GM06990 (cell line): ENCODE measurements at regions not wholly inside any gene's neighbourhood (a gene's known extent, or its start where the extent isn't known, plus 50 kb on each side); places are given as distances from the start of the nearest gene placed in this dataset.

Source experiments
- DNase-seq: peaks from one replicate; pipeline ENCODE4 v3.0.0-alpha.2; 2011; ENCODE audit not compliant: insufficient read length; ENCODE audit errors: extremely low read depth
- H3K27me3 ChIP-seq: replicated peaks from 2 replicates; pipeline ENCODE4 v1.6.0; 2011; ENCODE audit warnings: low read length; ENCODE audit not compliant: control insufficient read depth, insufficient read depth
- H3K36me3 ChIP-seq: 2 replicates; pipeline ENCODE4 v1.5.1; 2011; ENCODE audit warnings: low read length; ENCODE audit not compliant: control insufficient read depth, insufficient read depth
- H3K4me3 ChIP-seq: replicated peaks from 2 replicates; pipeline ENCODE4 v1.5.1; 2011; ENCODE audit warnings: low read depth, mild to moderate bottlenecking, control low read depth, low read length
- TF ChIP-seq, protein P1 (sequence below): IDR thresholded peaks from 2 replicates; pipeline ENCODE4 v1.5.1; 2011; ENCODE audit warnings: low read length, control low read depth, mild to moderate bottlenecking, inconsistent platforms; ENCODE audit not compliant: insufficient read depth, poor library complexity, severe bottlenecking

DNA sequence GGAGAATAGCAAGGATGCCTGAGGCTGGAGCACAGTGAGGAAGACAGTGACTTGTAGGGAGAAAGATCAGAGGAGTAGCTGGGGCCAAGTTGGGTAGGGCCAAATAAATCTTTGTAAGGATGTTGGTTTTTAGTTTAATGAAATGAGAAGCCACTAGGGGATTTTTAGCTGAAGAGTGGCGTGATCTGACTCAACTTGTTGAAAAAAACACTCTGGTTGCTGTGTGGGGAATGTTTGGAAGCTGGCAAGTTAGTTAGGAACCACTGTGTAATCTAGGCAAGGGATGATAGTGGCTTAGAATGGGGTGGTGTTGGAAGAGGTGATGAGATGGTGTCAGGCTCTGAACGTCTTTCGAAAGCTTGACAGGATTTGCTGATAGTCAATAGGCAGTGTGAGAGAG, 176.1 kb upstream of the HDDC2 start:
- Histone ChIP-seq H3K4me3 (no peak overlapping the region), H3K27me3 (no peaks in the 10 kb centered on the region), H3K36me3 (no peaks in the 10 kb centered on the region)
- no peak for DNase-seq
- TF ChIP-seq, protein P1, sequence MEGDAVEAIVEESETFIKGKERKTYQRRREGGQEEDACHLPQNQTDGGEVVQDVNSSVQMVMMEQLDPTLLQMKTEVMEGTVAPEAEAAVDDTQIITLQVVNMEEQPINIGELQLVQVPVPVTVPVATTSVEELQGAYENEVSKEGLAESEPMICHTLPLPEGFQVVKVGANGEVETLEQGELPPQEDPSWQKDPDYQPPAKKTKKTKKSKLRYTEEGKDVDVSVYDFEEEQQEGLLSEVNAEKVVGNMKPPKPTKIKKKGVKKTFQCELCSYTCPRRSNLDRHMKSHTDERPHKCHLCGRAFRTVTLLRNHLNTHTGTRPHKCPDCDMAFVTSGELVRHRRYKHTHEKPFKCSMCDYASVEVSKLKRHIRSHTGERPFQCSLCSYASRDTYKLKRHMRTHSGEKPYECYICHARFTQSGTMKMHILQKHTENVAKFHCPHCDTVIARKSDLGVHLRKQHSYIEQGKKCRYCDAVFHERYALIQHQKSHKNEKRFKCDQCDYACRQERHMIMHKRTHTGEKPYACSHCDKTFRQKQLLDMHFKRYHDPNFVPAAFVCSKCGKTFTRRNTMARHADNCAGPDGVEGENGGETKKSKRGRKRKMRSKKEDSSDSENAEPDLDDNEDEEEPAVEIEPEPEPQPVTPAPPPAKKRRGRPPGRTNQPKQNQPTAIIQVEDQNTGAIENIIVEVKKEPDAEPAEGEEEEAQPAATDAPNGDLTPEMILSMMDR: no peak

DNA sequence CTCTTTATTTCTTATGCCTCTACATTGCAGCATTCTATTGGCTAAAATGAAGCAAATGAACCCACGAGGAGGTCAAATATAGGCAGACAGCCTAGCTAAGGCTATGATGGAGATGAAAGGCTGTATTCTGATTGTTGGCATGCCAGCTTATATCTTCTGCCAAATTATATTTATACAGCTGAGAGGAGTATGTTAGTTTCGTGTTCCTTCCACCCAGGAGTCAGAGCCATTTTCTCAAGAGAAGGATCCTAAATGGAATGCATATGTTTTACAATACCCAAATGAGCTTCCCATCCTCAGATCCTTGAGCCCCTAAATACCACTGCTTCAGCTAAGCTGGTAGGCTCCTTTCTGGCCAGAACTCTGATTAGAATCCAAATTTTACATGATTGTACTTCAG, 178.4 kb upstream of the HDDC2 start:
- H3K36me3 ChIP-seq: no peaks in the 10 kb centered on the region
- H3K4me3 ChIP-seq: no peak overlapping the region
- TF ChIP-seq, protein P1: no peak
- DNase-seq: no peak
- H3K27me3 ChIP-seq: no peaks in the 10 kb centered on the region

DNA sequence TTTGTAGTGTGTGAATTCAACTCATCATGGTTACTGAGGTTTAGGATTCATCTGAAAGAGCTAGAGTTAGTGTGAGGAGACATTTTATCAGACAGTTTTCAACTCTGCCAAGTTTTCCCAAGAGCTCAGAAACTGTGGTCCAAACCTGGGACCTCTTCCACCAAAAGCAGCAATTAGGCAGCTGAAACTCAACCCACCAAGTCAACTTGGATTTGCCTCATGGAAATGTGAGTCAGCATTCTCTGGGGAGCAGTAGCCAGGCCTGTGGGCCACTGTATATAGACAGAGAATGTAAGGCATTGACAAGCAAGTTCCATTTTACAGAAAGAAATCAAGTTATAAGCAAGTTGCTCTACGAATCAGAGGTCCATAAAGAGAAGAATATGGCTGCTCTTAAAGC, 178.8 kb upstream of the HDDC2 start:
- DNase-seq: no peak
- Histone ChIP-seq H3K36me3 (no peaks in the 10 kb centered on the region), H3K27me3 (no peaks in the 10 kb centered on the region), H3K4me3 (no peak overlapping the region)
- TF ChIP-seq, protein P1: no peak

DNA sequence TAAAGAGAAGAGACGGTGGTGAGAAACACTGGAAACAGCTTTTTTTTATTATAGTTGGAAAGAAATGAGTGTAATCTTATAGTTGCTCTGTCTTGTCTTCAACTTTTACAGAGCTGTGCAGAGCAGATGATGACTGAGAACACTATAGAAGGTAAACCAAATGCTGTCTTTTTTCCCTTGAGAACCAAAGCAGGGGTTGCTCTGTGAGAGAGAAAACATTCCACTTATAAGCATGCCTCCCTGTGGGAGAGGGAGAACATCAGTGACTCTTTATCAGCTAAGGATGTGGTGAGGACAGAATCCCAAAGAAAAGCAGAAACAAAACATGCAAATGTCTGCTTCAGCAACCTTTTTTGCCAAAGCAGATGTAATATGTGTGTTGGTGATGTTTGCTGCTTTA, 179.3 kb upstream of the HDDC2 start:
- TF ChIP-seq, protein P1: no peak

DNA sequence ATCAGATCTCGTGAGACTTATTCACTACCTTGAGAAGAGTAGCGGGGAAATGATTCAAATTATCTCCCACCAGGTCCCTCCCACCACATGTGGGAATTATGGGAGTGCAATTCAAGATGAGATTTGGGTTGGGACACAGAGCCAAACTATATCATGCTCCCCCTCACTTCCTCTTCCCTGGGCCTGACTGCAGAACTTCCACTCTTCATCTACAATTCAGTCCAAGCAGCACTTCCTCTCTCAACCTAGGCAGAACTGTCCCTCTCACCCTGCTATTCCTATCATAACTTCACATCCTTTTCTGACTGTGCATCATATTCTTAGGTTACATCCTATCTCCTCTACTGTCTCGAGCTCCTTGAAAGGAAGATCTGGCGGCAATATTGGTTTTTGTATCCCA, 184.0 kb upstream of the HDDC2 start:
- no peak for DNase-seq
- TF ChIP-seq, protein P1: no peak
- H3K36me3 ChIP-seq: no peaks in the 10 kb centered on the region

More for the DNA sequence above, 179.3 kb upstream of the HDDC2 start:
- Histone ChIP-seq H3K27me3 (no peaks in the 10 kb centered on the region), H3K36me3 (no peaks in the 10 kb centered on the region), H3K4me3 (no peak overlapping the region)
- DNase-seq: no peak

DNA sequence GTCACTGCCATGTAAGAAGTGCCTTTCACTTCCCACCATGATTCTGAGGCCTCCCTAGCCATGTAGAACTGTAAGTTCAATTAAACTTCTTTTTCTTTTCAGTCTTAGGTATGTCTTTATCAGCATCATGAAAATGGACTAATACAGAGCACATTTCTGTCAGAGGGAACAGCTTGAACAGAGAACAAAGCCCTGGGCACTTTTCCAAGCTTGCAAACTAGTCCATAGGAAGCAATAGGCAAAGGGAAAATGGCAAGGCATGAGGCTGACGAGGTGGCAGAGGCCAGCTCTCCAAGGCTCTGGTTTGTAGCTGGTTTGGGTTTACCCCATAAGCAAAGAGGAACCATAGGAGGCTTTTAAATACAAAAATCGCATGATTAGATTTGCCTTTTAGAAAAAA, 185.1 kb upstream of the HDDC2 start:
- Histone ChIP-seq H3K36me3 (no peaks in the 10 kb centered on the region), H3K4me3 (no peak overlapping the region), H3K27me3 (no peaks in the 10 kb centered on the region)
- no peak for DNase-seq
- TF ChIP-seq, protein P1: no peak

More for the DNA sequence above, 184.0 kb upstream of the HDDC2 start:
- no peaks in the 10 kb centered on the region for H3K27me3 ChIP-seq
- H3K4me3 ChIP-seq: no peak overlapping the region
